OCI-LY1 (cell line): ENCODE measurements at regions not wholly inside any gene's neighbourhood (a gene's known extent, or its start where the extent isn't known, plus 50 kb on each side); places are given as distances from the start of the nearest gene placed in this dataset.

Experiments
- EZH2 ChIP-seq: fragments of 200-600 bp; sonication (generic), shearing (Covaris generic); IDR thresholded peaks from 2 replicates; pipeline ENCODE4 v1.8.0; 2017; ENCODE audit warnings: borderline replicate concordance, mixed run types, mild to moderate bottlenecking, antibody characterized with exemption, low read length, moderate library complexity, mixed read lengths
- TF ChIP-seq, protein P1 (sequence below): fragments of 200-600 bp; sonication (generic), shearing (Covaris generic); IDR thresholded peaks from 2 replicates; pipeline ENCODE4 v1.5.1; 2017; ENCODE audit warnings: mild to moderate bottlenecking, antibody characterized with exemption, low read length, moderate library complexity, mixed read lengths

DNA sequence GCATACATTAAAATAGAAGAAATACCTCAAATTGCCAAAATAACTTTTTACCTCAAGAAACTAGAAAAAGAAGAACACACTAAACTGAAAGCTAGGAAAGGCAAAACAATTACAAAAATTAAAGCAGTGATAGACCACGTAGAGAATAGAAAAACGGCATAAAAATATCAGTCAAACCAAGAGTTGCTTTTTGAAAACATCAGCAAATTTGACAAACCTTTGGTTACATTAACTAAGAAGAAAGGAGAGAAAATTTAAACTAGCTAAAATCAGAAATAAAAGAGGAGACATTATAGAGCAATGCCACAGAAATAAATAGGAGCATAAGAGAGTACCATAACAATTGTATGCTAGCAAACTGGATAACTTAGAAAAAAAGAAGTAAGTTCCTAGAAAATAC lies 553.8 kb downstream of the CCER1 start:
- TF ChIP-seq, protein P1, sequence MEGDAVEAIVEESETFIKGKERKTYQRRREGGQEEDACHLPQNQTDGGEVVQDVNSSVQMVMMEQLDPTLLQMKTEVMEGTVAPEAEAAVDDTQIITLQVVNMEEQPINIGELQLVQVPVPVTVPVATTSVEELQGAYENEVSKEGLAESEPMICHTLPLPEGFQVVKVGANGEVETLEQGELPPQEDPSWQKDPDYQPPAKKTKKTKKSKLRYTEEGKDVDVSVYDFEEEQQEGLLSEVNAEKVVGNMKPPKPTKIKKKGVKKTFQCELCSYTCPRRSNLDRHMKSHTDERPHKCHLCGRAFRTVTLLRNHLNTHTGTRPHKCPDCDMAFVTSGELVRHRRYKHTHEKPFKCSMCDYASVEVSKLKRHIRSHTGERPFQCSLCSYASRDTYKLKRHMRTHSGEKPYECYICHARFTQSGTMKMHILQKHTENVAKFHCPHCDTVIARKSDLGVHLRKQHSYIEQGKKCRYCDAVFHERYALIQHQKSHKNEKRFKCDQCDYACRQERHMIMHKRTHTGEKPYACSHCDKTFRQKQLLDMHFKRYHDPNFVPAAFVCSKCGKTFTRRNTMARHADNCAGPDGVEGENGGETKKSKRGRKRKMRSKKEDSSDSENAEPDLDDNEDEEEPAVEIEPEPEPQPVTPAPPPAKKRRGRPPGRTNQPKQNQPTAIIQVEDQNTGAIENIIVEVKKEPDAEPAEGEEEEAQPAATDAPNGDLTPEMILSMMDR = no peak
- TF ChIP-seq EZH2 = no peak
